IMR-90 (cell line): ENCODE measurements at regions not wholly inside any gene's neighbourhood (a gene's known extent, or its start where the extent isn't known, plus 50 kb on each side); places are given as distances from the start of the nearest gene placed in this dataset.

Experiments
- ATAC-seq: fragments of 200-7000 bp; cut with Tn5 transposase; 2 replicates; pipeline ENCODE4 v1.9.1; 2020; ENCODE audit warnings: low read depth, mild to moderate bottlenecking, moderate library complexity
- BruUV-seq: library from RNA; stranded (reverse); fragments of 400-500 nt; replicated peaks from 2 replicates; lab custom pipeline; 2021; lab: Mats Ljungman, UMichigan
- CTCF ChIA-PET: fragments of 300-600 bp; formaldehyde crosslinking; extraction: SDS; loops from one replicate; lab custom pipeline; 2021; ENCODE audit warnings: antibody characterized with exemption; lab: Yijun Ruan, JAX
- POLR2A ChIA-PET: fragments of 300-600 bp; sonication (Branson Sonifier 250); formaldehyde crosslinking; loops from one replicate; lab custom pipeline; 2022; ENCODE audit warnings: antibody characterized with exemption; ENCODE audit not compliant: unreplicated experiment; lab: Charles Lee
- DNase-seq: peaks from one replicate; pipeline ENCODE4 v3.0.0; 2013
- H2AFZ ChIP-seq: replicated peaks from 2 replicates; pipeline ENCODE3; 2013; ENCODE audit warnings: low read length, mild to moderate bottlenecking; ENCODE audit not compliant: poor library complexity
- H2AK5ac ChIP-seq: 2 replicates; pipeline ENCODE4 v1.6.1; 2013; ENCODE audit warnings: low read depth, low read length, inconsistent platforms
- H2AK9ac ChIP-seq: replicated peaks from 2 replicates; pipeline ENCODE3; 2013; ENCODE audit warnings: mild to moderate bottlenecking, low read depth, low read length, moderate library complexity; ENCODE audit not compliant: poor library complexity
- H2BK120ac ChIP-seq: 2 replicates; pipeline ENCODE4 v1.6.1; 2013; ENCODE audit warnings: low read depth, low read length, inconsistent platforms
- H2BK15ac ChIP-seq: 3 replicates; pipeline ENCODE4 v1.6.1; 2013; ENCODE audit warnings: low read depth, low read length, inconsistent platforms
- H2BK20ac ChIP-seq: 2 replicates; pipeline ENCODE4 v1.6.1; 2013; ENCODE audit warnings: low read depth, mild to moderate bottlenecking, inconsistent platforms, low read length, moderate library complexity
- H2BK5ac ChIP-seq: 2 replicates; pipeline ENCODE4 v1.6.1; 2013; ENCODE audit warnings: mild to moderate bottlenecking, low read depth, low read length, inconsistent platforms; ENCODE audit not compliant: poor library complexity, severe bottlenecking
- H3K14ac ChIP-seq: replicated peaks from 2 replicates; pipeline ENCODE4 v1.6.1; 2013; ENCODE audit warnings: low read depth, low read length, inconsistent platforms
- H3K18ac ChIP-seq: 2 replicates; pipeline ENCODE4 v1.6.1; 2013; ENCODE audit warnings: low read depth, low read length, control low read depth
- H3K23ac ChIP-seq: 2 replicates; pipeline ENCODE4 v1.6.1; 2013; ENCODE audit warnings: low read depth, low read length, inconsistent platforms
- H3K27ac ChIP-seq: 2 replicates; pipeline ENCODE4 v1.5.1; 2013; ENCODE audit warnings: mild to moderate bottlenecking, control low read depth, low read length; ENCODE audit not compliant: insufficient read depth
- H3K27me3 ChIP-seq: 2 replicates; pipeline ENCODE4 v1.6.1; 2013; ENCODE audit warnings: low read length; ENCODE audit not compliant: control insufficient read depth, insufficient read depth
- H3K36me3 ChIP-seq: 2 replicates; pipeline ENCODE4 v1.6.1; 2013; ENCODE audit warnings: low read length, mixed read lengths; ENCODE audit not compliant: control insufficient read depth, insufficient read depth
- H3K4ac ChIP-seq: 2 replicates; pipeline ENCODE4 v1.6.1; 2013; ENCODE audit warnings: low read depth, low read length, inconsistent platforms
- H3K4me1 ChIP-seq: 2 replicates; pipeline ENCODE4 v1.6.1; 2013; ENCODE audit warnings: low read length, mixed read lengths; ENCODE audit not compliant: control insufficient read depth, insufficient read depth
- H3K4me2 ChIP-seq: 2 replicates; pipeline ENCODE4 v1.6.1; 2013; ENCODE audit warnings: low read depth, mild to moderate bottlenecking, control low read depth, low read length, moderate library complexity
- H3K4me3 ChIP-seq: 2 replicates; pipeline ENCODE4 v1.5.1; 2013; ENCODE audit warnings: low read depth, mild to moderate bottlenecking, control low read depth, low read length, moderate library complexity; ENCODE audit not compliant: insufficient read depth
- H3K56ac ChIP-seq: 2 replicates; pipeline ENCODE4 v1.6.1; 2013; ENCODE audit warnings: low read length, inconsistent platforms; ENCODE audit not compliant: insufficient read depth; ENCODE audit errors: extremely low read depth
- H3K79me1 ChIP-seq, 2 experiments: 2 replicates each; pipeline ENCODE4 v1.6.1; 2013; ENCODE audit warnings: low read length in 2 of 2, inconsistent platforms in 1 of 2, low read depth in 1 of 2
- H3K9ac ChIP-seq: 2 replicates; pipeline ENCODE4 v1.6.1; 2013; ENCODE audit warnings: low read depth, low read length, control low read depth
- H3K9me1 ChIP-seq: 2 replicates; pipeline ENCODE4 v1.6.1; 2013; ENCODE audit warnings: low read length, inconsistent platforms; ENCODE audit not compliant: insufficient read depth
- H3K9me3 ChIP-seq: 2 replicates; pipeline ENCODE4 v1.6.1; 2013; ENCODE audit warnings: low read length; ENCODE audit not compliant: control insufficient read depth, insufficient read depth
- H4K20me1 ChIP-seq: 2 replicates; pipeline ENCODE4 v1.6.1; 2013; ENCODE audit warnings: low read length, inconsistent platforms; ENCODE audit not compliant: insufficient read depth
- H4K5ac ChIP-seq: 2 replicates; pipeline ENCODE4 v1.6.1; 2013; ENCODE audit warnings: mild to moderate bottlenecking, low read depth, low read length, control low read depth
- H4K8ac ChIP-seq, 2 experiments: 2 replicates each; pipeline ENCODE4 v1.6.1; 2013; ENCODE audit warnings: low read depth in 2 of 2, low read length in 2 of 2, control low read depth in 1 of 2, inconsistent platforms in 1 of 2
- H4K91ac ChIP-seq: 2 replicates; pipeline ENCODE4 v1.6.1; 2013; ENCODE audit warnings: low read depth, low read length, inconsistent platforms; ENCODE audit not compliant: insufficient read depth
- MAFK ChIP-seq: IDR thresholded peaks from 2 replicates; pipeline ENCODE4 v1.6.1; 2012; ENCODE audit warnings: low read depth, low read length, improper control_type of control experiment
- MXI1 ChIP-seq: IDR thresholded peaks from 2 replicates; pipeline ENCODE4 v1.6.1; 2012; ENCODE audit warnings: low read depth, mild to moderate bottlenecking, low read length, moderate library complexity, borderline replicate concordance
- SMC3 ChIP-seq: fragments of 150-350 bp; IDR thresholded peaks from 2 replicates; pipeline ENCODE4 v1.6.1; 2016; ENCODE audit warnings: low read depth, mild to moderate bottlenecking, antibody characterized with exemption, low read length, moderate library complexity
- WGBS, 2 experiments: methylation state at CpG; one replicate each; pipeline versions ENCODE4 v1.1.5 to v1.1.7; 2013; ENCODE audit warnings: missing lambda C conversion rate in 2 of 2; ENCODE audit not compliant: insufficient read length in 1 of 2; ENCODE audit errors: extremely low coverage in 2 of 2; 5-methylcytosine and 5-hydroxymethylcytosine counted together
- dilution Hi-C: fragments of 300-500 bp; cut with HindIII; formaldehyde crosslinking; loops from one replicate; pipeline ENCODE4 v1.14.3; 2018; ENCODE audit warnings: low sequenced_read_pairs; ENCODE audit not compliant: unreplicated experiment
- in situ Hi-C: fragments of 300-500 bp; cut with MboI; formaldehyde crosslinking; loops from 3 replicates; pipeline ENCODE4 v1.14.3; 2019; ENCODE audit warnings: low sequenced_read_pairs, inconsistent platforms, mixed read lengths
- intact Hi-C: fragments of 100-400 bp; cut with micrococcal nuclease; formaldehyde crosslinking; loops from 2 replicates; pipeline ENCODE4 v1.10.0; 2022
- TF ChIP-seq, protein P1 (sequence below): fragments of 150-350 bp; IDR thresholded peaks from 2 replicates; pipeline ENCODE4 v1.6.1; 2017; ENCODE audit warnings: mild to moderate bottlenecking, antibody characterized with exemption, low read length, low read depth

DNA sequence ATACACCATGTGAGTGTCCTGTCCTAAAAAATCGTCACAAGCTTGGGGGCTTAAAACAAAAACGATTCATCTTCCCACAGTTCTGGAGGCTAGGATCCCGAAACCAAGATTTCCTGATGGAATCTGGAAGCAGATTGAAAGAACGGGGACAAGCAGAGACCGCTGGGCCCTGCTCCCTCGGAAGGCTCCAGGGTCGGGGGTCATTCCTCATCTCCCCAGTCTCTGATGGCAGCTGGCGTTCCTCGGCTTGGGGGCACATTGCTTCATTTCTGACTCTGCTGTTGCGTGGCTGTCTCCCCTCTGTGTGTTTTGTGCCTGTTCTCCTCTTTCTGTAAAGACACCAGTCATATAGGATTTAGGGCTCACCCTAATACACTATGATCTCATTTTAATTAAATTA is 114.2 kb upstream of the TMPRSS2 start:
- H2BK20ac ChIP-seq, result no peak overlapping the region
- BruUV-seq, result no TSS peak
- H2AK9ac ChIP-seq, result no peak overlapping the region
- no peak overlapping the region for H3K56ac ChIP-seq
- peak overlapping the region; percentile 31; the same call in 1 of the 2 replicates for H2AK5ac ChIP-seq
- H3K9me3 ChIP-seq, result no peaks in the 10 kb centered on the region
- no peak overlapping the region for H4K91ac ChIP-seq
- CTCF ChIA-PET, result no interaction called here
- H2BK15ac ChIP-seq, result no peak overlapping the region
- TF ChIP-seq MAFK, result no peak
- TF ChIP-seq, protein P1, sequence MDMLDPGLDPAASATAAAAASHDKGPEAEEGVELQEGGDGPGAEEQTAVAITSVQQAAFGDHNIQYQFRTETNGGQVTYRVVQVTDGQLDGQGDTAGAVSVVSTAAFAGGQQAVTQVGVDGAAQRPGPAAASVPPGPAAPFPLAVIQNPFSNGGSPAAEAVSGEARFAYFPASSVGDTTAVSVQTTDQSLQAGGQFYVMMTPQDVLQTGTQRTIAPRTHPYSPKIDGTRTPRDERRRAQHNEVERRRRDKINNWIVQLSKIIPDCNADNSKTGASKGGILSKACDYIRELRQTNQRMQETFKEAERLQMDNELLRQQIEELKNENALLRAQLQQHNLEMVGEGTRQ, result no peak
- TF ChIP-seq SMC3, result no peak
- no peak for TF ChIP-seq MXI1
- H3K9ac ChIP-seq, result no peak overlapping the region
- no peak overlapping the region for H3K18ac ChIP-seq
- WGBS, 2 experiments, result 74% methylated on average over 5 of the region's 10 CpGs; no CpG with 5 or more reads in 1 of the 2 experiments
- H3K4me3 ChIP-seq, result no peak overlapping the region
- H3K79me1 ChIP-seq, result no peaks in the 10 kb centered on the region
- no peak for ATAC-seq
- no peak overlapping the region for H3K4me2 ChIP-seq
- H3K23ac ChIP-seq, result no peak overlapping the region
- H4K20me1 ChIP-seq, result no peaks in the 10 kb centered on the region
- peaks cover 12% of the 10 kb centered on the region for H3K27me3 ChIP-seq
- in situ Hi-C loops, result no loop called here
- H2BK5ac ChIP-seq, result no peak overlapping the region
- no peak overlapping the region for H3K4ac ChIP-seq
- H3K4me1 ChIP-seq, result peaks cover 9% of the 10 kb centered on the region
- no peak overlapping the region for H2BK120ac ChIP-seq
- DNase-seq, result no peak
- peaks cover 4% of the 10 kb centered on the region for H3K9me1 ChIP-seq
- H4K5ac ChIP-seq, result no peak overlapping the region
- H2AFZ ChIP-seq, result no peak overlapping the region
- intact Hi-C loops, result no loop called here
- no peak overlapping the region for H4K8ac ChIP-seq
- H3K36me3 ChIP-seq, result no peaks in the 10 kb centered on the region
- no peak overlapping the region for H3K14ac ChIP-seq
- POLR2A ChIA-PET, result no interaction called here
- dilution Hi-C loops, result no loop called here
- H3K27ac ChIP-seq, result no peak overlapping the region
